ENCODE measurements at regions not wholly inside any gene's neighbourhood (a gene's known extent, or its start where the extent isn't known, plus 50 kb on each side); places are given as distances from the start of the nearest gene placed in this dataset.

DNA sequence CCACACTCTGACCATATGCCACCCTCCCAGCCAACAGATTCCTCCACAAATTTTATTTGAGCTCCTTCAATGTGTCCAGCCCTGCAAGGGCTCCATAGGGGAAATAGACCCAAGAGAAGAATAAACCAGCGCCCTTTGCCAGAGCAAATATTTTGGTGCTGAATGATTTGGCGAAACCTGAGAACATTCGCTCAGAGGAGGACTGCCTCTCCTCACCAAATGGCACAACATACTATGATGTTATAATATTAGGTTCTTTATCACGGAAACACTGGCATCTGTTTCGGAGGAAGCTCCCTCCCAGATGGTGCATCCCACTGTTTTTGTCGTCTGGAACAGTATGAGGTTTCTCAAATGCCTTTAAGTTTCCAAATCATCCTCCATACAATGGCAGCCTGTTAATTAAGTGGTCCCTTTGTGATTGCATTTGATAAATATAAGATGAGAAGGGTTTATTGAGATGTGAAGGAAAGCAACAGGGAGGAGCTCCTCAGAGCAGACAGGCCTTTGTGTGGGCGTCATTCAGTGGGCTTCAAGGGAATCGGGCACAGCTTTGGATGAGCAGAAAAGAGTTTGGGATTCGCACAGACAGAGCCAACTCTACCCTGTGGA, 139.1 kb upstream of the ADRA1B start:
- no peaks in the 10 kb centered on the region for H3K36me3 ChIP-seq (ENCODE audit: control insufficient read depth in 2 of 2, extremely low read depth in 1 of 2, insufficient read depth in 2 of 2, low read length in 2 of 2)
- H3K9me1 ChIP-seq (replicated peaks; ENCODE audit: control insufficient read depth, extremely low read depth, insufficient read depth, low read length): no peaks in the 10 kb centered on the region
- H3K27ac ChIP-seq (ENCODE audit: insufficient read depth, low read depth, low read length): no peak overlapping the region
- intact Hi-C loops (cut with micrococcal nuclease) (loop anchor here (10.0 kb wide), 1 partner anchor 188 kb away; no protein-coding TSS in a partner anchor), dilution Hi-C loops (cut with MboI; ENCODE audit: extremely low pct_ligation_motif_present, low sequenced_read_pairs) (no loop called here)
- no peaks in the 10 kb centered on the region for H3K9me3 ChIP-seq (replicated peaks; ENCODE audit: control insufficient read depth, insufficient read depth, low read length)
- no peak overlapping the region for H3K4me2 ChIP-seq (ENCODE audit: insufficient read depth, low read length)
- POLR2A ChIA-PET: no interaction called here
- no peaks in the 10 kb centered on the region for H3K79me2 ChIP-seq (ENCODE audit: control insufficient read depth, insufficient read depth, low read length)
- no TSS peak for BruUV-seq (replicated peaks)
- H3K4me1 ChIP-seq (ENCODE audit: control insufficient read depth, extremely low read depth, insufficient read depth, low read length): no peaks in the 10 kb centered on the region
- FAIRE-seq: no peak
- no peak overlapping the region for H3K4me3 ChIP-seq (replicated peaks in 1 of 3; ENCODE audit: insufficient read depth in 1 of 3, low read depth in 1 of 3, low read length in 3 of 3)
- DNase-seq (ENCODE audit: low read depth, low spot score): no peak
- CTCF ChIA-PET: interaction anchor here (1.3 kb wide), 1 partner anchor 19 kb away, joined by 3 read pairs; no protein-coding TSS in a partner anchor
- no peaks in the 10 kb centered on the region for H4K20me1 ChIP-seq (replicated peaks; ENCODE audit: control insufficient read depth, extremely low read depth, insufficient read depth, low read length)
- H3K9ac ChIP-seq (replicated peaks; ENCODE audit: extremely low read depth, insufficient read depth, low read length): no peak overlapping the region
- no peaks in the 10 kb centered on the region for H3K27me3 ChIP-seq (ENCODE audit: control insufficient read depth in 2 of 2, insufficient read depth in 2 of 2, low read length in 2 of 2)
- H2AFZ ChIP-seq (ENCODE audit: low read depth, low read length): no peak overlapping the region
- TF ChIP-seq POLR2A (IDR thresholded peaks at IDR 0.05; ENCODE audit: low read depth, low read length) (no peak), GATA2 (IDR thresholded peaks at IDR 0.05; ENCODE audit: insufficient read depth, insufficient read length, low read depth, low read length) (no peak), POLR2AphosphoS5 (IDR thresholded peaks at IDR 0.05; ENCODE audit: insufficient read depth, low read depth, low read length) (no peak), FOS (IDR thresholded peaks at IDR 0.05; ENCODE audit: borderline replicate concordance, insufficient read depth, low read length) (no peak), MYC (IDR thresholded peaks at IDR 0.05; ENCODE audit: low read depth, low read length) (no peak), EZH2 (IDR thresholded peaks at IDR 0.05; ENCODE audit: borderline replicate concordance, low read depth, low read length, severe bottlenecking) (no peak), JUN (IDR thresholded peaks at IDR 0.05; ENCODE audit: borderline replicate concordance, insufficient read depth, insufficient read length, low read depth) (no peak)
- TF ChIP-seq, protein P1, sequence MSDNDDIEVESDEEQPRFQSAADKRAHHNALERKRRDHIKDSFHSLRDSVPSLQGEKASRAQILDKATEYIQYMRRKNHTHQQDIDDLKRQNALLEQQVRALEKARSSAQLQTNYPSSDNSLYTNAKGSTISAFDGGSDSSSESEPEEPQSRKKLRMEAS (IDR thresholded peaks at IDR 0.05; ENCODE audit: insufficient read depth, insufficient read length): no peak
- TF ChIP-seq, protein P2, sequence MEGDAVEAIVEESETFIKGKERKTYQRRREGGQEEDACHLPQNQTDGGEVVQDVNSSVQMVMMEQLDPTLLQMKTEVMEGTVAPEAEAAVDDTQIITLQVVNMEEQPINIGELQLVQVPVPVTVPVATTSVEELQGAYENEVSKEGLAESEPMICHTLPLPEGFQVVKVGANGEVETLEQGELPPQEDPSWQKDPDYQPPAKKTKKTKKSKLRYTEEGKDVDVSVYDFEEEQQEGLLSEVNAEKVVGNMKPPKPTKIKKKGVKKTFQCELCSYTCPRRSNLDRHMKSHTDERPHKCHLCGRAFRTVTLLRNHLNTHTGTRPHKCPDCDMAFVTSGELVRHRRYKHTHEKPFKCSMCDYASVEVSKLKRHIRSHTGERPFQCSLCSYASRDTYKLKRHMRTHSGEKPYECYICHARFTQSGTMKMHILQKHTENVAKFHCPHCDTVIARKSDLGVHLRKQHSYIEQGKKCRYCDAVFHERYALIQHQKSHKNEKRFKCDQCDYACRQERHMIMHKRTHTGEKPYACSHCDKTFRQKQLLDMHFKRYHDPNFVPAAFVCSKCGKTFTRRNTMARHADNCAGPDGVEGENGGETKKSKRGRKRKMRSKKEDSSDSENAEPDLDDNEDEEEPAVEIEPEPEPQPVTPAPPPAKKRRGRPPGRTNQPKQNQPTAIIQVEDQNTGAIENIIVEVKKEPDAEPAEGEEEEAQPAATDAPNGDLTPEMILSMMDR (IDR thresholded peaks at IDR 0.05; ENCODE audit: extremely low read depth in 1 of 2, insufficient read depth in 1 of 2, low read depth in 1 of 2, low read length in 2 of 2): no peak
